Retinal pigment epithelial cell (primary cell): ENCODE measurements at regions not wholly inside any gene's neighbourhood (a gene's known extent, or its start where the extent isn't known, plus 50 kb on each side); places are given as distances from the start of the nearest gene placed in this dataset.
"Not testable (repeated sequence)": the region's sequence is repeated elsewhere in the genome, so short reads cannot be mapped to it uniquely, and the experiment has no call there.

ENCODE experiments used
- DNase-seq: peaks from one replicate; pipeline ENCODE4 v3.0.0-alpha.2; 2010; ENCODE audit warnings: low read depth
- H3K4me3 ChIP-seq: 2 replicates; pipeline ENCODE4 v1.5.1; 2011; ENCODE audit warnings: mild to moderate bottlenecking, low read length, control low read depth, moderate library complexity
- TF ChIP-seq, protein P1 (sequence below): conservative IDR thresholded peaks from 2 replicates; pipeline ENCODE4 v1.5.1; 2011; ENCODE audit warnings: low read depth, low read length, control low read depth, inconsistent platforms

DNA sequence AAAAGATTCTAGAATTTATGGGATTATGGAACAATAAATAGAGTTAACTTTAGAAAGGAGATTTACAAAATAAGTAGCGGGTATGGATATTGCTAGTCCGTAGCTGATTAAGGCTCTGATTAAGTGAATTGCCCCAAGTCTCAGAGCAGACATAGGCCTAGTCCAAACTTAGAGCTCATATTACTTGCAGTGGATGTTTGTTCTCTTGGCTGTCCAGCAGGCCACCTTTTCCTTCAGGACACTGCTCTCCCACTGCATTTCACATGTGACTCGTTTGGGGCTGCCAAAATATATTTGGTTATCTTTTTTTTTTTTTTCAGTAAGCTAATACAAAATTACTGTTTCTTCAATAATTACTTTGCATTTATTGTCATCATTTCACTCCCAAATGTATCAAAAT is 76.6 kb downstream of the ARRDC3 start:
- no peak for DNase-seq
- TF ChIP-seq, protein P1, sequence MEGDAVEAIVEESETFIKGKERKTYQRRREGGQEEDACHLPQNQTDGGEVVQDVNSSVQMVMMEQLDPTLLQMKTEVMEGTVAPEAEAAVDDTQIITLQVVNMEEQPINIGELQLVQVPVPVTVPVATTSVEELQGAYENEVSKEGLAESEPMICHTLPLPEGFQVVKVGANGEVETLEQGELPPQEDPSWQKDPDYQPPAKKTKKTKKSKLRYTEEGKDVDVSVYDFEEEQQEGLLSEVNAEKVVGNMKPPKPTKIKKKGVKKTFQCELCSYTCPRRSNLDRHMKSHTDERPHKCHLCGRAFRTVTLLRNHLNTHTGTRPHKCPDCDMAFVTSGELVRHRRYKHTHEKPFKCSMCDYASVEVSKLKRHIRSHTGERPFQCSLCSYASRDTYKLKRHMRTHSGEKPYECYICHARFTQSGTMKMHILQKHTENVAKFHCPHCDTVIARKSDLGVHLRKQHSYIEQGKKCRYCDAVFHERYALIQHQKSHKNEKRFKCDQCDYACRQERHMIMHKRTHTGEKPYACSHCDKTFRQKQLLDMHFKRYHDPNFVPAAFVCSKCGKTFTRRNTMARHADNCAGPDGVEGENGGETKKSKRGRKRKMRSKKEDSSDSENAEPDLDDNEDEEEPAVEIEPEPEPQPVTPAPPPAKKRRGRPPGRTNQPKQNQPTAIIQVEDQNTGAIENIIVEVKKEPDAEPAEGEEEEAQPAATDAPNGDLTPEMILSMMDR = no peak
- no peak overlapping the region for H3K4me3 ChIP-seq

DNA sequence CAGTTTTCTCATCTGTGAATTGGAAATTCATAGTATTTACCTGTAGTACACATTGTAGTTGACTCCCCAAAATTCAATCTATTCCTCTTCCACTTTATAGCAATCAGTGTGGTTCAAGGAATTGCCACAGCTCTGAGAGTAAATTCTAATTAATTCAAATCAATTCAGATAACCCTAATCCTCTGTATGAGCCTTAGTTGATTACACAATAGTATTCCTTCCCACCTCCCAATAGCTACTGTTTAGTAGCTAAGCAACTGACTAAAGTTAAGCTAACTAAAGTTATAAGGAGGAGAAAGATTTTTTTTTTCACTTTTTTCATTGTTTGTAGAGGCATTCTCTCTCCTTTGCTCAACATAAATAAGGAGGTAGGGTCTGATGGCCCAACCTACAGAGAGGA is 77.5 kb downstream of the ARRDC3 start:
- DNase-seq = no peak
- no peak overlapping the region for H3K4me3 ChIP-seq
- TF ChIP-seq, protein P1 = no peak

DNA sequence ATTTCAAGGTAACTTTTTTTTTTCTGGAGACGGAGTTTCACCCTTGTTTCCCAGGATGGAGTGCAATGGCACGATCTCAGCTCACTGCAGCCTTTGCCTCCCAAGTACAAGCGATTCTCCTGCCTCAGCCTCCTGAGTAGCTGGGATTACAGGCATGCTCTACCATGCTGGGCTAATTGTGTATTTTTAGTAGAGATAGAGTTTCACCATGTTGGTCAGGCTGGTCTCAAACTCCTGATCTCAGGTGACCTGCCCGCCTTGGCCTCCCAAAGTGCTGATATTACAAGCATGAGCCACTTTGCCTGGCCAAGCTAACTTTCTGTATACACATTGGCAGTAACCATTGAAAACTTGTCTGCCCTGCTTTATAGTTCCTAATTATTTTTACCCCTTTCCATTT is 79.1 kb downstream of the ARRDC3 start:
- not testable (repeated sequence) for DNase-seq, H3K4me3 ChIP-seq

DNA sequence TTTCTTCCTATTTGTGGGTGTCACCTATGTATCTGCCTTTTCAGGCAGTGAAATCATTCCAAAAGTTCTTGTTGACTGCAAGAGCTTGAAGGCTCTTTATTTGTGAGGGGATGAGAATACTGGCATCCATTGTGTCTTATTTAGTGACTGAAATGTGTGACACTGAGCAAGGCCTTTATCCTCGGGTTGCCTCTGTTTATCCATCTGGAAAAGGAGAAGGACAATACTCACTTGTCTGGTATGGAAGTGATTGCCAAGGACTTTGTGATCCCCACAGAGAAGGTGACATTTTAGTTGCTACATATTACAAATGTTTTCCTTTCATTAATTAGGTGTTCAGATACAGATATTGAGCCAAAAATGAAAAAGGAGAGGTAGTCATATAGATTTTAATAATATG is 80.2 kb downstream of the ARRDC3 start:
- TF ChIP-seq, protein P1 = no peak
- no peak overlapping the region for H3K4me3 ChIP-seq
- DNase-seq = no peak

DNA sequence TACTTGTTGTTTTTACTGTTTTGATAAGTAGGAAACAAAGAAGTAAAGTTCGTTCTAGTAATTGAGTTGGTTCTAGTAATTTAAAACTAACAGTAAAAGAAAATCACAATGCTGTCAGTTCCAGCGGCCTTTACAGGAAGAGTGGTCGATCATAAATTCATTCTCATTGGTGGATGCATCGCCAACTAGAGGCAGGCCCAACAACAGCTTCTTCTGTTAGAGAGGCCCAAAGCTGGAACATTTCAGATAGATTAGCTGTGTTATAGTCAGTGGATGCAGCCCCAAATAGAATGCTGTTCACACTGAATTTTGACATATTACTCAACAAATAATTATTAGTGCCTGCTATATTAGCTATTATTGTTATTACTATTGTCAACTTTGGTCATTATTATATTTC is 80.8 kb downstream of the ARRDC3 start:
- no peak for DNase-seq
- no peak overlapping the region for H3K4me3 ChIP-seq
- TF ChIP-seq, protein P1 = peak; percentile 11

DNA sequence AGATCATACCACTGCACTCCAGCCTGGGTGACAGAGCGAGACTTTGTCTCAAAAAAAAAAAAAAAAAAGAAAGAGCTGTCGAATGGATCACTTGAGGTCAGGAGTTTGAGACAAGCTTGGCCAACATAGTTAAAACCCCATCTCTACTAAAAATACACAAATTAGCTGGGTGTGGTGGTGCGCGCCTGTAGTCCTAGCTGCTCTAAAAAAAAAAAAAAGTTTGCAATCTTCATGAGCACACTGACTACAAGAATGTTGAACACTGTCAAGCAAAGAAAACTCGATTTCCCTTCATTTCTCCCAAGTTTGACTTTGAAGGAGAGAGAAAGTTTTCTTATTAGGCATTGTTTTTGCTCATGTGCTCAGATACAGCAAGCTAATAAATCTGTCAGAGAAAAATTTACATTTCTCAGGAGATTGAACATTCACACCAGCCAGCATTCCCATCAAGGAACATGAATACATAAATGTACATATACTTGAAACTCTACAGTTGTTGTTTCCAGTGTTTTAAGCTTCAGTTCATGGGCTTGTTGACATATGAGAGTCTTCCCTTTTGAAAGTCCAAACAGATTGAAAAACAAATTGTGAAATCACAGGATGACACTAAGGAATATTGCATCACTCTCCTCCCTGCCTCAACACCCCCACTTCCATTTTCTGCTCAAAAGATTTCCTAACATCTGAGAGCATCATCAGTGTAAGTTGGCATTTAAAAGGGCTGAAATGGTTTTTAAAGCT is 81.8 kb downstream of the ARRDC3 start:
- TF ChIP-seq, protein P1 = no peak
- H3K4me3 ChIP-seq = no peak overlapping the region
- no peak for DNase-seq

DNA sequence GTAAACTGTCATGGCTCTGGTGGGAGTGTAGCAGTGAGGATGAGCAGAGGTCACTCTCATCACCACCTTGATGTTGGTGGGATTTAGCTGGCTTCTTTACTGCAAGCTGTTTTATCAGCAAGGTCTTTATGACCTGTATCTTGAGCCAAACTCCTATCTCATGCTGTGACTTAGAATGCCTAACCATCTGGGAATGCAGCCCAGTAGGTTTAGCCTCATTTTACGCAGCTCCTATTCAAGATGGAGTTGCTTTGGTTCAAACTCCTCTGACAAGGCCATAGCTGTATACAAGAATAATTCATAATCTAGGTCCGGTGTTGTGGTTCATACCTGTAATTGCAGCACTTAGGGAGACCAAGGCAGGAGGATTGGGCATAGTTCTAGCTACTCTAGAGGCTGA is 85.1 kb downstream of the ARRDC3 start:
- TF ChIP-seq, protein P1 = no peak
- no peak for DNase-seq
- H3K4me3 ChIP-seq = no peak overlapping the region
